ENCODE measurements at regions not wholly inside any gene's neighbourhood (a gene's known extent, or its start where the extent isn't known, plus 50 kb on each side); places are given as distances from the start of the nearest gene placed in this dataset.

GRCh38 chr18:38648179-38648578 lies 1082.6 kb upstream of the CELF4 start:
- no peak overlapping the region for H3K4me3 ChIP-seq (ENCODE audit: low read length in 3 of 3)
- intact Hi-C loops (cut with DNase I): no loop called here
- TF ChIP-seq, protein P1, sequence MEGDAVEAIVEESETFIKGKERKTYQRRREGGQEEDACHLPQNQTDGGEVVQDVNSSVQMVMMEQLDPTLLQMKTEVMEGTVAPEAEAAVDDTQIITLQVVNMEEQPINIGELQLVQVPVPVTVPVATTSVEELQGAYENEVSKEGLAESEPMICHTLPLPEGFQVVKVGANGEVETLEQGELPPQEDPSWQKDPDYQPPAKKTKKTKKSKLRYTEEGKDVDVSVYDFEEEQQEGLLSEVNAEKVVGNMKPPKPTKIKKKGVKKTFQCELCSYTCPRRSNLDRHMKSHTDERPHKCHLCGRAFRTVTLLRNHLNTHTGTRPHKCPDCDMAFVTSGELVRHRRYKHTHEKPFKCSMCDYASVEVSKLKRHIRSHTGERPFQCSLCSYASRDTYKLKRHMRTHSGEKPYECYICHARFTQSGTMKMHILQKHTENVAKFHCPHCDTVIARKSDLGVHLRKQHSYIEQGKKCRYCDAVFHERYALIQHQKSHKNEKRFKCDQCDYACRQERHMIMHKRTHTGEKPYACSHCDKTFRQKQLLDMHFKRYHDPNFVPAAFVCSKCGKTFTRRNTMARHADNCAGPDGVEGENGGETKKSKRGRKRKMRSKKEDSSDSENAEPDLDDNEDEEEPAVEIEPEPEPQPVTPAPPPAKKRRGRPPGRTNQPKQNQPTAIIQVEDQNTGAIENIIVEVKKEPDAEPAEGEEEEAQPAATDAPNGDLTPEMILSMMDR (IDR thresholded peaks at IDR 0.05; ENCODE audit: borderline replicate concordance, extremely low read depth, insufficient read depth): no peak
- DNase-seq (no peak), FAIRE-seq (no peak)
- no peaks in the 10 kb centered on the region for H3K36me3 ChIP-seq (ENCODE audit: control insufficient read depth in 2 of 3, insufficient read depth in 3 of 3, low read length in 3 of 3)
- no peaks in the 10 kb centered on the region for H3K27me3 ChIP-seq (ENCODE audit: control insufficient read depth, insufficient read depth, low read length)
- H3K27ac ChIP-seq (ENCODE audit: low read depth in 2 of 2, low read length in 2 of 2): no peak overlapping the region
- no peak overlapping the region for H3K9ac ChIP-seq (ENCODE audit: low read length in 3 of 3)
- no peaks in the 10 kb centered on the region for H3K9me3 ChIP-seq (ENCODE audit: control insufficient read depth in 2 of 3, insufficient read depth in 1 of 3, low read length in 3 of 3)
- no peaks in the 10 kb centered on the region for H3K4me1 ChIP-seq (ENCODE audit: control insufficient read depth in 2 of 3, insufficient read depth in 2 of 3, low read depth in 1 of 3, low read length in 3 of 3)

GRCh38 chr18:38646296-38646695 lies 1080.7 kb upstream of the CELF4 start:
- no peak for DNase-seq
- Histone ChIP-seq H3K27ac (ENCODE audit: low read depth in 2 of 2, low read length in 2 of 2) (no peak overlapping the region), H3K4me3 (ENCODE audit: low read length in 3 of 3) (no peak overlapping the region), H3K9me3 (ENCODE audit: control insufficient read depth in 2 of 3, insufficient read depth in 1 of 3, low read length in 3 of 3) (no peaks in the 10 kb centered on the region), H3K4me1 (ENCODE audit: control insufficient read depth in 2 of 3, insufficient read depth in 2 of 3, low read depth in 1 of 3, low read length in 3 of 3) (no peaks in the 10 kb centered on the region), H3K9ac (ENCODE audit: low read length in 3 of 3) (no peak overlapping the region), H3K36me3 (ENCODE audit: control insufficient read depth in 2 of 3, insufficient read depth in 3 of 3, low read length in 3 of 3) (no peaks in the 10 kb centered on the region), H3K27me3 (ENCODE audit: control insufficient read depth, insufficient read depth, low read length) (no peaks in the 10 kb centered on the region)
- no peak for FAIRE-seq
- intact Hi-C loops (cut with DNase I): no loop called here
- TF ChIP-seq, protein P1 (IDR thresholded peaks at IDR 0.05; ENCODE audit: borderline replicate concordance, extremely low read depth, insufficient read depth): no peak

GRCh38 chr18:38644875-38645641 lies 1079.5 kb upstream of the CELF4 start:
- Histone ChIP-seq H3K9ac (ENCODE audit: low read length in 3 of 3) (no peak overlapping the region), H3K4me3 (ENCODE audit: low read length in 3 of 3) (no peak overlapping the region), H3K27ac (ENCODE audit: low read depth in 2 of 2, low read length in 2 of 2) (no peak overlapping the region), H3K27me3 (ENCODE audit: control insufficient read depth, insufficient read depth, low read length) (no peaks in the 10 kb centered on the region), H3K36me3 (ENCODE audit: control insufficient read depth in 2 of 3, insufficient read depth in 3 of 3, low read length in 3 of 3) (no peaks in the 10 kb centered on the region), H3K9me3 (ENCODE audit: control insufficient read depth in 2 of 3, insufficient read depth in 1 of 3, low read length in 3 of 3) (no peaks in the 10 kb centered on the region), H3K4me1 (ENCODE audit: control insufficient read depth in 2 of 3, insufficient read depth in 2 of 3, low read depth in 1 of 3, low read length in 3 of 3) (no peaks in the 10 kb centered on the region)
- TF ChIP-seq, protein P1 (IDR thresholded peaks at IDR 0.05; ENCODE audit: borderline replicate concordance, extremely low read depth, insufficient read depth): no peak
- intact Hi-C loops (cut with DNase I): no loop called here
- FAIRE-seq (no peak), DNase-seq (no peak)
